ENCODE measurements at regions not wholly inside any gene's neighbourhood (a gene's known extent, or its start where the extent isn't known, plus 50 kb on each side); places are given as distances from the start of the nearest gene placed in this dataset.

GRCh38 chr17:70604854-70605253 lies 435.5 kb downstream of the KCNJ2 start:
- H3K4me2 ChIP-seq (ENCODE audit: low read depth, low read length, poor library complexity, severe bottlenecking), result no peak overlapping the region
- H3K79me2 ChIP-seq (ENCODE audit: insufficient read depth, low read length), result no peaks in the 10 kb centered on the region
- no peaks in the 10 kb centered on the region for H3K9me3 ChIP-seq (ENCODE audit: insufficient read depth, low read length)
- no peaks in the 10 kb centered on the region for H3F3A ChIP-seq (ENCODE audit: insufficient read depth)
- H3K4me3 ChIP-seq (ENCODE audit: insufficient read depth, low read length, poor library complexity, severe bottlenecking), result no peak overlapping the region
- TF ChIP-seq EZH2phosphoT487 (conservative IDR thresholded peaks at IDR 0.05; ENCODE audit: low read length) (no peak), CTCF (IDR thresholded peaks at IDR 0.05; ENCODE audit: insufficient read depth, low read length, poor library complexity, severe bottlenecking) (no peak)
- H3K9me2 ChIP-seq (replicated peaks; ENCODE audit: insufficient read depth, low read length), result no peaks in the 10 kb centered on the region
- H3K9ac ChIP-seq (ENCODE audit: low read length), result no peak overlapping the region
- H3K27ac ChIP-seq (ENCODE audit: low read depth, low read length), result no peak overlapping the region
- no peaks in the 10 kb centered on the region for H3K27me3 ChIP-seq (ENCODE audit: low read length)
- no peaks in the 10 kb centered on the region for H3K36me3 ChIP-seq (ENCODE audit: low read length)
- H4K20me1 ChIP-seq (ENCODE audit: low read depth, low read length), result no peaks in the 10 kb centered on the region
- H2AFZ ChIP-seq (ENCODE audit: low read depth, low read length, severe bottlenecking), result no peak overlapping the region

GRCh38 chr17:70606086-70606485 lies 436.8 kb downstream of the KCNJ2 start:
- H4K20me1 ChIP-seq (ENCODE audit: low read depth, low read length), result no peaks in the 10 kb centered on the region
- TF ChIP-seq CTCF (IDR thresholded peaks at IDR 0.05; ENCODE audit: insufficient read depth, low read length, poor library complexity, severe bottlenecking), result no peak
- no peak for TF ChIP-seq EZH2phosphoT487 (conservative IDR thresholded peaks at IDR 0.05; ENCODE audit: low read length)
- H3K79me2 ChIP-seq (ENCODE audit: insufficient read depth, low read length), result no peaks in the 10 kb centered on the region
- H3K4me3 ChIP-seq (ENCODE audit: insufficient read depth, low read length, poor library complexity, severe bottlenecking), result no peak overlapping the region
- no peaks in the 10 kb centered on the region for H3F3A ChIP-seq (ENCODE audit: insufficient read depth)
- no peaks in the 10 kb centered on the region for H3K36me3 ChIP-seq (ENCODE audit: low read length)
- no peak overlapping the region for H2AFZ ChIP-seq (ENCODE audit: low read depth, low read length, severe bottlenecking)
- H3K9ac ChIP-seq (ENCODE audit: low read length), result no peak overlapping the region
- H3K9me3 ChIP-seq (ENCODE audit: insufficient read depth, low read length), result no peaks in the 10 kb centered on the region
- H3K9me2 ChIP-seq (replicated peaks; ENCODE audit: insufficient read depth, low read length), result no peaks in the 10 kb centered on the region
- no peak overlapping the region for H3K4me2 ChIP-seq (ENCODE audit: low read depth, low read length, poor library complexity, severe bottlenecking)
- no peaks in the 10 kb centered on the region for H3K27me3 ChIP-seq (ENCODE audit: low read length)
- H3K27ac ChIP-seq (ENCODE audit: low read depth, low read length), result no peak overlapping the region

- TF ChIP-seq EZH2phosphoT487 (conservative IDR thresholded peaks at IDR 0.05; ENCODE audit: low read length) (no peak), CTCF (IDR thresholded peaks at IDR 0.05; ENCODE audit: insufficient read depth, low read length, poor library complexity, severe bottlenecking) (no peak)
Measured at GRCh38 chr17:70608193-70608592, 438.9 kb downstream of the KCNJ2 start.

More at GRCh38 chr17:70608193-70608592, 438.9 kb downstream of the KCNJ2 start:
- Histone ChIP-seq H2AFZ (ENCODE audit: low read depth, low read length, severe bottlenecking) (no peak overlapping the region), H4K20me1 (ENCODE audit: low read depth, low read length) (no peaks in the 10 kb centered on the region), H3K4me2 (ENCODE audit: low read depth, low read length, poor library complexity, severe bottlenecking) (no peak overlapping the region), H3K9me2 (replicated peaks; ENCODE audit: insufficient read depth, low read length) (no peaks in the 10 kb centered on the region), H3K9me3 (ENCODE audit: insufficient read depth, low read length) (no peaks in the 10 kb centered on the region), H3K9ac (ENCODE audit: low read length) (no peak overlapping the region), H3K27me3 (ENCODE audit: low read length) (no peaks in the 10 kb centered on the region), H3K79me2 (ENCODE audit: insufficient read depth, low read length) (no peaks in the 10 kb centered on the region), H3K4me3 (ENCODE audit: insufficient read depth, low read length, poor library complexity, severe bottlenecking) (no peak overlapping the region), H3F3A (ENCODE audit: insufficient read depth) (no peaks in the 10 kb centered on the region), H3K36me3 (ENCODE audit: low read length) (no peaks in the 10 kb centered on the region), H3K27ac (ENCODE audit: low read depth, low read length) (no peak overlapping the region)
